NCI-H187 treated with DMSO at 0.1 percent for 48 hours (cell line): ENCODE measurements at regions not wholly inside any gene's neighbourhood (a gene's known extent, or its start where the extent isn't known, plus 50 kb on each side); places are given as distances from the start of the nearest gene placed in this dataset.

Experiments
- DNase-seq: peaks from one replicate; lab custom pipeline; 2025; lab: John Stamatoyannopoulos, UW

DNA sequence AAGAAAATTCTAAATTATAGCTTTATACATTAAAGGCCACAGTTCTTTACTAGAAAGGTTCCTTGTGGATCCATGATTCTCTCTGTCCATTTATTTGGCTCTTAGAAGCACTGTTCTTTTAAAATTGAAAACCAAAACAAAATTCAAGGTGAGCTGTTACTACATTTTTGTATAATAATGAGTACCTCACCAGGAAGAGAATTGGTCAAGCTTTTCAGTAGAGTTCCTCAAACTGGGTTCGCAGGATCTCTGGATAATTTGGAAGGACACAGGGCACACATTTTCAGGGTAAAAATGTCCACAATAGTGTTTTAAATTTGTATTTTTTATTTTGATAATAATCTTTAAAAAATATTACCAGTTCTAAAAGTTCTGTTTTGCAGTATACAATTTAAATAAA, 93.0 kb downstream of the PPP1R3A start:
- DNase-seq, result no peak

DNA sequence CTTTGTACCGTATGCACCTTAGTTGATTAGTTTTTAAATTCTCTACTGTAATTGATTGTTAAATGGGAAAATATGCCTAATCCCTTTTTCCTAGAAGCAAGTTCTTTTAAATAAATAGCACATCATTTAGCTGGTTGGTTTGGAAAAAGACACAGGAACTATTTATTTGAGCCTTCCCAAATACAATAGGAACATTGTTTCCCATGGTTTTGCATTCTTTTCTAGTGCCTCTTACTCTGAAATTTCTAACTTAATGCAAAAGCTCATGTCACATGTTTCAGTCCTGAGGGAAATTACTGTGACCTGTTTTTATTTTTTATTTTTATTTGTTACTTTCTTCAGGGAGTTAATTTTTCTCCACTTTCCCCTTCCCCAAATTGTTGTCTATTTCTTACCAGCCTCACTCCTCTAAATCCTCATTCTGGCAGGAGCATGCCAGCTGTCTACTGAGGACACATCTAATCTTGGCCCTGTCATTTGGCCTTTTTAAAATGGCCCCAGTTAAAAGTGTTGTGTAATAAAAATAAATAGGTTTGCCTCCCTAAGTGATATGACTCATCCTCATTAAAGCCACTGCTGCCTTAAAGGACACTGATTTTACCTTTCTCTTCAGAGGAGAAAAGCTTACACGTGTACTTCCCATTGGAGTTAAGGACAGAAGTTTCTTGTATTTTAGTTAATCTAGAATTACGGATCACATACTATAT, 94.5 kb downstream of the PPP1R3A start:
- DNase-seq, result no peak

DNA sequence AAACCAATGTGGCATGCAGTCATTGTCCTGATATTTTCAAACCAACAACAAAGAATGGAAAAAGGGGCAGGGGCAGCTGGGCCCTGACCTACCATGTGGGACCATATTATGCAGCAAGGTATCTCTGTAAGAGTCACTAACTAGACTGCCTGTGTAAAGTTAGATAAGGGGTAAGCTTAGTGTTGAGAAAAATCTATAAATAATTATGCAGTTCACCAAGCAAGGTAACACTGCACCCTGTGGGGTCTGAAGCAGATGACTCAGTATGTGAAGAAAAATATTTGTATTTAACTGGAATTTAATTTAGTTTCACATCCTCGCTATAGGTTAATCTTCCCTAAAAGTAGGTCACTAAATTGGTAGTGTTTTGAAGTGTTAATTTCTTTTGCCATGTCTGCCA, 99.3 kb downstream of the PPP1R3A start:
- no peak for DNase-seq

DNA sequence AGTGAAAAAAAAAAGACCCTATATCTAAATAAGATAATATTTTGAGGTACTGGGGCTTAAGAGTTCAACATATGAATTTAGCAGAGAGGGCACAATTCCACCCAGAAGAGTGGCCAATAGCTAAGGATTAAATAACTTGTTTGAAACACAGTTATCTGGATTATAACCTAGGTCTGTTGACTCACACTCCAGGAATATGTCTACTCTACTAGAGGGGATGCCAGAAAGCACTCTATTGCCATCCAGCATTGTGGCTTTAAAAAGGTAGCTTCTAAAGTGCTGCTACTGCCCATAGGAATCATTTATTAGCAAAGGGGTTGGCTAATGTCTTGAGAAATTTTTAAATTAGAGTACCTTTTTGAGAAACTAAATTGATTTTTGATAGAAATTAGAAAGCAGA, 102.2 kb downstream of the PPP1R3A start:
- no peak for DNase-seq

DNA sequence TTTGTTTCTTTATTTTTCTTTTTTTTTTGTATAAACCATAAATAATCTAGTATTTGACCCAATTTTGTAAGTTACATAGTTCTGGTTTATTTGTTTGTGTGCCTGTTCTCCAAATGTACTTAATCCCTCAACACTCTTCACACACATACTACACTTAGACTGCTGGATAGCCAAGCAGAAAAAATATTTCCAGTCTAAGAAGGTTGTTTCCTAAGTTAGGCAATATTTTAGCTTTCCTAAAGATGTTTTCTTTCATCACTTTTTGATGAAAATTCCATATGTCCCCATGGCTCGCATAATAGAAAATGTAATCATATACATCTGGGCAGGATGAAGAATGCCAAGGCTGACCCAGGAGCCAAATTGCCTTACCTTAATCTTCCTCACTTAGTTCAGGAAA, 105.3 kb downstream of the PPP1R3A start:
- DNase-seq, result no peak

DNA sequence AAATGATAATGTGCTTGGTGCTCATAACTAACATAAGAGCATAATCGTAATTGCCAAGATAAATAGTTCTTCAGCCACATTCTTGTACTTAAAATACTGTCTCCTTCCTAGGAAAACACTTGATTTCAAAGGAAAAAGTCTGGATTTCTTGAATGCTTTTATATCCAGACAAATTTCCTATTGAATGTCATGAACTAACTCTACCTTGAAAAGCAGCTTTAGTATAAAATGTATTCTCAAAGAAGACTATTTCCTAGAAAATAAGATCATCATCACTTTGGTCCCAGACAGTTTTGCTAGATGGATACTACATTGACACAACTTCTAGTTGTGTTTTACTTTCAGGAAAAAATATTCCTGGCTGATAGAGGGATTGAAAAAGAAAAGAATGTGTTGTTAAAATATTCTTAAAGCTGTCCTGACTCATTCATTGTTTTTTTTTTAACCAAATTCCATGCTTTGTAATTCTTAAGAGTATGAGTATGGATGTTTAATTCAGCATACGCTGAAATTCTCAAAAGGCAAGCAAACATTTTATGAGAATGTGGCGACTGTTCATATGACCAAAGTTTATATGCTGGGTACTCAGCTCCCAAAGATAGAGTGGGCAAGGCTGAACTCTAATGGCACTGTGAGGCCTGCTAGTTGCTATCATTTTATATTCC, 106.1 kb downstream of the PPP1R3A start:
- DNase-seq, result no peak

DNA sequence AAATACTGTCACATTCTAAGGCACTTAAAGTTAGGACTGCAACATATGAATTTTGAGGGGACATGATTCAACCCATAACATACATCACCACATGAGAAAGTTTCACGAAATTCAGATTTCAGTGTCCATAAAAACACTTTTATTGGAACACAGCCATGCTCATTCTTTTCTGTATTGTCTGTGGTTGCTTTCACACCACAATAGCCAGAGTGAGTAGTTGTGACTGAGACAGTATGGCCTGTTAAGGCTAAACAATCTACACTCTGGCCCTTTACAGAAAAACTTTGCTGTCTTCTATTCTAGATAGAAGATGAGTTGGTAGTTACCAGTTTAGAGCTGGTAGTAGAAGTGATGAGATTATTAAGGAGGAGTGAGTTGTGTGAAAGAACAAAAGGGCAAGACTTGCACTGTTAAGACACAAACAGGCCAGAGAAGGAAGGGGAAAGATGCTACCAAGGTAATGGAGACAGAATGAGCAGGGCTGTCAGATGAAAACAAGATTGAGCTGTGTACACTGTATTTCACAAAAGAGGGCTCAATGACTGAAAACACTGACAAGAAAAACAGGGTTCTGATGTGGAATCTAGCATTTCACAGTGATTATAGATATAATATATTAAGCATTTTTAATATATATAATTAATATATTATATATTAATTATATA, 108.6 kb downstream of the PPP1R3A start:
- DNase-seq, result no peak

DNA sequence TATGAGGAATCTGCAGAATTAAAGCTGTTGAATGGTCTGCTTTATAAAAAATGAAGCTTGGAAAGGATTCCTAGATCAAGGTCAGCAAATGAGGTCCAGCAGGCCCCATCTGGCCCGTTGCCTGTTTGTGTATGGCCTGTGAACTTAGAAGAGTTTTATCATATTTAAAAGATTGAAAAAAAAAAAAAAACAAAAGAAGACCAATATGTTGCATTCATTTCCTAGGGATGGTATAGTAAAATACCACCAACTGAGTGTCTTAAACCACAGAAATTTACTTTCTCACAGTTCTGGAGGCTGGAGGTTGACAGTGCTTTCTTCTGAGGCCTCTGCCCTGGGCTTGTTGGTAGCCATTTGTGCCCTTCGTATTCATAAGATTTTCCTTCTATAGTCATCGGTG, 109.2 kb downstream of the PPP1R3A start:
- no peak for DNase-seq

DNA sequence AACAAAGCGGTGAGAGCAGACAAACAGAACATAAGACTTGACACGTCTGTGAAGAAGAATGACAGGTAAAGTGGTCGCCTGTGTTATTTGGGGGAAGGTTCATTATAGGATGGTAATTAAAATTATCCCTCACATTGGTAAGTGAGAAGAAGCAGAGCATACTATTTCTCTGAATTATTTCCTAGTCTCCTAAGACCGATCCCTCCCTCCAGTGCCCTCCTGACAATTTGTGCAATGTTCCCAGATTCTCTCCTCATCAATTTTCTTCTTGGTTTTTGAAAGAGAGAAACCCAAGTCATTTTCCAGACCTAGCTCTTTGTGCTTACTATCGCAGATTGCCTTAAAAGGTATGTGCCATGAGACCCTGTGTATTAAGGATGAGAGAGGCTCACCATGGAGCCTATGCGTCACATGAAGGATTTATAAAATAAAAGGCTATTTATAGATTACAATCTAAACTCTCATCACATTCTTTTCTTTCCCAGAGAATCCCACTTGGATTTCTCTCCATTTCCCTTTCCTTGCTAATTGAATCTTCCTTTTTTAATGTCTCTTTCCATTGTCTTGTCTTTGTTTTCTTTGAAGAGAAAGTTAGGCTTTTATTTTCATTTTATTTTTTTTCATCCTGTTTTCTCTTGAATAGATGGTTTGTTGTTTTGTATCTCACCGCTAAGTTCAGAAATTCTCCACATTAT, 112.0 kb downstream of the PPP1R3A start:
- no peak for DNase-seq

DNA sequence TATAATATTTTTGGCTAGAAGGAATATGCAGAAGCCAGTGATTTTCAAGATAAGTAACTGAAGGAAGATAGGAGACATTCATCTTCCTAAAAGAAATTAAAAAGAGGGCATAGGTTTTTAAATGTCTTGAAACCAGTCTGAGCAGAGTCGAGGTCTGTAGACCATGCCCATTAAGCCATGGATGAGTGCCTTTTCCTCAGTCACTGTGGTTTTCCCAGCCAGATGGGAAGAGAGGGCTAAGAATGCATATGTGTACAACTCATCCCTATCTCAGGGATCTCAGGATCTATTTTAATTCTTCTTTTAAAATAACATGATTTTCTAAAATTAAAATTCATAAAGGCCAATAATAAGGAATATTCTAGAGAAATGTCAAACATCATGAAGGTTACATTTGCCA, 112.8 kb downstream of the PPP1R3A start:
- no peak for DNase-seq

DNA sequence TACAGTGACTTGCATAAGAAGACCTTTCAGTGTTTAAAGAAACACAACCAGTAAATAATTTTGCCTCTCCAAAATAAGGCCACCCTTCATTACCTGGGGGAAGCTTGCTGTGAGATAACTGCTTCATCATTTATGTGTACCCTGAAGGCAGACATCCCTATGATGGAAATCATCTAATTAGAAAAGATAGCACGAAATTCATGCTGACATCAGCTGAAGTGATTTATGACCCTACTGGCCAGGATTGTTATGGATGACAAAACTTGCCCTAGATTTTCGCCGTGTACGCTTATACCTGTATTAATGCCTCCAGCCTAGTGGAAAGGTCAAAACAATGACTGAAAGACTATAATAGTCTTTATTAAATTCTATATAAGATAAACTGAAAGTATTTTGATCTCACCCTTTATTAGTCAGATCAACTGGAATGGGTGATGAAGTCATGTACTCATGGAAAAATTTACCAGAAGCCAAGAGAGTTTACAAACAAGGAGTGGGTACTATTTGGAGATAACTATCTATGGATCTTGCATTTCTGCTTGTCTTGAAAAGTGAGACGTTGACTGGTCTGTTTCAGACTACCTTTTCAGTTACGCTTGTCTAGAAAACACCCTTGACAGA, 114.2 kb downstream of the PPP1R3A start:
- no peak for DNase-seq

DNA sequence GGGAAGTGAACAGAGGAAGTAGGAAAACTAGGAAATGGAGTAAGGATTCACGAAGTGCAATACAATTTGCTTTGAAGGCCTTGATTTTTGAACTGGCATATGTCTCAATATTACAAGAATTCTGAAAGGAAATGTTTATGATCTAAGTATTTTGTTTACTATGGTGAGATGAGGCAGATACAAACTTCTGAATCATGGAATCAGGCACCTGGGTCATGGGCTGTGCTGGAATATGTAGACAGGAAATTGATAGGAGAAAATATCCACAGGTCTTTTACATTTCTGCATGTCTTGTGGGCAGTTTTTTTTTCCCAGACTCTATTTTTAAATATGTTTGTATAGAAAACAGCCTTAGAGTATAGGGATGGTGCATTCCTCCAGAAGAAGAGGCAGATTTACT, 117.1 kb downstream of the PPP1R3A start:
- DNase-seq, result no peak

DNA sequence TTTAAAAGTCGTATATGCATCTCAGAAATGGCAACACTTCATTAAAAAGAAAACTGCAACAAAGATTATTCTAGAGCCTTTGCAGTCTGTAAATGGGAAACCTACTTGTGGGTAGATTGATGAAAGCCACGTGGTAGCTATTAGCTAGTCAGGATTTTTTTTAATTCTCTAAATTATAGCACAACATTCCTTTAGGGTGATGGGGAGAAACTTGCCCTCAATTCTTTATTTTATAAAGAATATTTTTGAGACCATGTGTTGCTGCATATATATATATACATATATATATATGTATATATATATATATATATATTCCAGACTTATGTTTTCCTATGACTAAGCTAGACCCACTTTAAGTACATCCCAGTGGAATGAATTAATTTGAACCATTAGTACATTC, 118.0 kb downstream of the PPP1R3A start:
- no peak for DNase-seq

DNA sequence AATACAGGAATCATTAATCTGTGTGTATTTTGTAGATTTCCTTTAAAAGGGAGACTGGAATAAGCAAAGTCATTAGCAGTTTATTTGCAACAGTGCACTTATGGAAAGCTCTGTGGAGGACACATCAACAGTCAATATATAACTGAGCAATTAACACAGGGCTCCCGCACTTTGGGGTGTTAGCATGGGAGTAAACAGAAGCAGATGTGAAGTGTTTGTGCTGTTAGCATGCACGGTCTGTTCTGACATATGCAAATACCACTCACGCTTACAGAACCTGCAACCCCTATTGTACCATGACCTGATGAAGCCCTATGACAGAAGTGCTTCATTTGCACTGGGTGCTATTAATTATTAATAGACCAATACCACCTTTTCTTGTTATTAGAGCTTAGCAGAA, 118.9 kb downstream of the PPP1R3A start:
- no peak for DNase-seq

DNA sequence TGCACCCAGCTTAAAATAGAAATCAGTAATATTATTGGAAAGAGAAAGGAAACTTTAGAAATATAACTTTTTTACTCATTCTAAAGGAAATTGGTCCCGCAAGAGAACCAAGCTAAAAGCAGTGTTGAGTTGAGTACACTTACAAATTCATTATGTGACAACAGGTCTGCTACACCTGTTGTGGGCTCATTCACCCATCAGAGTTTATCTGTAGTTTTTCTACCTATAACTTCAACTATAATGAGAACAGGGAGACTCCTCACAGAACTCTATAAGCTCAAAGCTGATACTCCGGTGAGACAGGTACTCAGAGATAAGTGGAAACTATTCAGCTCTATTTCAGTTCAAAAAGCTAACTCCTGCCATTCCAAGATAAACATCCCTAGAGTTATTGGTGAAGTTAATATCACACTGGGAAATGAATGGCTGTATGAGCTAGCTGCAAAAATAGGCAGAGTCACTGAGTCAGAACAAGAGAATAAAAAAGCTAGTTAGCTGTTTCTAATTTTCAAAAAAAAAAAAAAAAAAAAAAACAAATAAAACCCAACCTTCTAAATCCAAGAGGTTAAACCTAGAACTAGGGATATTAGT, 121.3 kb downstream of the PPP1R3A start:
- no peak for DNase-seq

DNA sequence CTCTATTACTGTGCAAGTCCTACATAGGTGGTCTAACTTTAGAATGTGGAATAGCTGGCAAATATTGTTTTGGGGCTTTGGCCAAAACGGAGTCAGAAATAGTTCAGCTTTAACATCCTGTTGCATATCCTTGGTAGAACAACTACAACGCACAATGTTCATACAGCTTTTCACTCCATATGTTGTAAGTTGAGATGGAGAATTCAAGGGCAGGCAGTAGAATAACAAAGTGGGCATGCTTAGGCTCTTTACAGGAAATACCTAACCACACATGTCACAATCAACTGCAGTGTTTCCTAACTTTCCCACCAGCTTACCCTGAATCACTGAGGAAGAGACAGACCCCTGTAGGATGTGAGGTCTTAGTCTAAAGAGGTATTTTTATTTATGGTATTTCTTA, 122.3 kb downstream of the PPP1R3A start:
- no peak for DNase-seq

DNA sequence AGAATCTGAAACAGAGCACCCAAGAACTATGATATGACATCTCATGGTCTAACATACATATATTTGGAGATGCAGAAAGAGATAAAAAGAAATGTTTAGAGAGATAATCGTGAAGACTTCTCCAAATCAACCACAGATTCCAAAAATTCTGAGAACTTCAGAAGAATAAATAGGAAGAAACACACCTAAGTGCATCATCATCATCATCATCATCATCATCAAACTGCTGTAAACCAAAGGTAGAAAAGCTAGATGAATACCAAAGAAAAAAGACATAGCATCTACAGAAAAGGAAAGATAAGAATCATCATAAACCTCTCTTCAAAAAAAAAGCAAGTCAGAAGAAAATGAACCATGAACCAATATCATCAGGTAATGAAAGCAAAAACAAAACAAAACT, 124.2 kb downstream of the PPP1R3A start:
- no peak for DNase-seq

DNA sequence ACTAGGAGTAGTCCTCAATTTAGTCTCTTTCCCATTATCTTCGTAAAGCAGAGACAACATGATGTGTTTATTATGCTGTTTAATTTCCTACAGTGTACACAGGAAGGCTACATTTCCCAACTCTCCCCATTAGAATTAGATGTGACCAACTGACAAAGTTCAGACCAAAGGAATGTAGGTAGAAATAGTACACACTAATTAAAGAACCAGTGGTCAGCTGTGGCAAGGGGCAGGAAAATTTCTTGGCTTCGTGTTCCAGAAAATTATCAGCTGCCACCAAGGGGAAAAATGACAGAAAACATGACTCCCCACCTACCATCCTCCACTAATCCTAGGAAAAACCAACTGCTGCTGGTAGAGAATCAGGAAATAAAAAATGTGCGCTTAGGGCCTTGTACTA, 125.6 kb downstream of the PPP1R3A start:
- DNase-seq, result no peak

DNA sequence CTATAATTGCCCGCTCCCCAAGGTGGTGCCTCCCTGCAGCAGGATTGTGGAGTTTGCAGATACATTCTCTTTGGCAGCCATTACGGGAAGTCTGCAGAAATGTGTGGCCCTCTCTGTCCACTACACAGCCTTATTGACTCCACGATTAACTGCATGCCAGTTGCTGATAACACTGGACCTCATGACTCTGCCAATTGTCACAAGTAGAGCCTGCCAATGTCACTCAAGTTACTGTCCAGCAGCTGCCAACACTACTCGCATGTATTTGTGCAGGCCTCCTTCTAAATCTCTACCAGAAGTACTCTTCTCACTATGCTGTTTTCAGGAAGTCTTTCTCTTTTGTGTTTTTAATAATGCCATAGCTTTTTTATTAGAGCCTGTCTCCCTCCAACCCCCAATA, 128.8 kb downstream of the PPP1R3A start:
- no peak for DNase-seq

DNA sequence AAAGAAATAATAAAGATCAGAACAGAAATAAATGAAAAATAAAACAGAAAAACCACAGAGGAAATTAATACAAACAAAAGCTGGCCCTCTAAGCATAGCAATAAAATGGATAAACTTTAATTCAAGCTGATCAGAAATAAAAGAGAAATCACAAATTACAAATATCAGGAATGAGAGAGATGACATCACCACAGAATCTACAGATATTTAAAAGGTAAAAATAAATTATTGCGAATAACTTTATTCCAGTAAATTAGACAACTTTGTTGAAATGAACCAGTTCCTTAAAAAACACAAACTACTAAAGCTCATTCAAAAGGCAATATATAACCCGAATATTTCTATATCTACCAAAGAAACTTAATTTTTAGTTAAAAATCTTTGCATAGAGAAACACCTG, 131.7 kb downstream of the PPP1R3A start:
- no peak for DNase-seq

DNA sequence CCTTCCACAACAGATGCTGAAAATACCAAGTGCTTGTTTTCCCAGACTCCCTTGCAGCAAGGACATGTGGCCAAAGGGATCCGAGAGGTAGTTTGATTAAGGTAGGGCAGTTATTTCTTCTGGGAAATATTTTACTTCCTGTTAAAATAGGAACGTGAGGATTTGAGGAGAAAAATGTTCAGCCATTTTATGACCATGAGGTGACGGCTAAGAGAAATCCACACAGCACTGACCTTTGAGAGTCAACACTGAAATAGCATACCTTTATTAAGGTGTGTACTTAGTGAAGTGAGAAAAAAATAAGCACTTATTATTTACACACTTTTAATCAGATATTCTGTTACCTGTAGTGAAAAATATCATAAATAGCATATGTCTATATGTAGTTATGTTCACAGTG, 133.9 kb downstream of the PPP1R3A start:
- no peak for DNase-seq

DNA sequence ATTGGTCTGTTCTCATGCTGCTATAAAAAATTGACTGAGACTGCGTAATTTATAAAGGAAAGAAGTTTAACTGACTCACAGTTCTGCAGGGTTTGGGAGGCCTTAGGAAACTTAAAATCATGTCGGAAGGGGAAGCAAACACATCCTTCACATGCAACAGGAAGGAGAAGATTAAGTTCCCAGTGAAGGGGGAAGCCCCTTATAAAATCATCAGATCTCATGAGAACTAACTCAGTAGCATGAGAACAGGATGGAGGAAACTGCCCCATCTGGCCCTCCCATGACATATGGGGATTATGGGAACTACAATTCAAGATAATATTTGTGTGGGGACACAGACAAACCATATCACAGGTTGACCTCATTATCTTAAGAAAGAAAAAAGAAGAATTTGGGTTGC, 134.5 kb downstream of the PPP1R3A start:
- DNase-seq, result no peak
